Neural cell (in vitro differentiated cells): ENCODE measurements at regions not wholly inside any gene's neighbourhood (a gene's known extent, or its start where the extent isn't known, plus 50 kb on each side); places are given as distances from the start of the nearest gene placed in this dataset.

Experiments used
- CTCF ChIP-seq: fragments of 450-650 bp; IDR thresholded peaks from 2 replicates; pipeline ENCODE4 v1.5.1; 2014; ENCODE audit warnings: antibody characterized with exemption, mild to moderate bottlenecking, moderate library complexity; ENCODE audit not compliant: poor library complexity, severe bottlenecking
- TAF1 ChIP-seq: IDR thresholded peaks from 2 replicates; pipeline ENCODE4 v1.6.1; 2012; ENCODE audit warnings: low read depth

GRCh38 chr6:81895511-81896185 lies 143.2 kb upstream of the TENT5A start:
- TF ChIP-seq CTCF, result no peak
- TF ChIP-seq TAF1, result no peak
